Panc1 (cell line): ENCODE measurements at regions not wholly inside any gene's neighbourhood (a gene's known extent, or its start where the extent isn't known, plus 50 kb on each side); places are given as distances from the start of the nearest gene placed in this dataset.

Source experiments
- ATAC-seq: fragments of 200-7000 bp; cut with Tn5 transposase; 2 replicates; pipeline ENCODE4 v1.9.1; 2020; ENCODE audit warnings: mild to moderate bottlenecking, moderate library complexity
- BruUV-seq: library from RNA; stranded (reverse); fragments of 400-500 nt; replicated peaks from 2 replicates; lab custom pipeline; 2021; lab: Mats Ljungman, UMichigan
- CTCF ChIA-PET: fragments of 300-600 bp; sonication (Branson Sonifier 250); formaldehyde crosslinking; loops from one replicate; lab custom pipeline; 2022; ENCODE audit warnings: antibody characterized with exemption; lab: Charles Lee
- POLR2A ChIA-PET: fragments of 300-600 bp; sonication (Branson Sonifier 250); formaldehyde crosslinking; loops from one replicate; lab custom pipeline; 2022; ENCODE audit warnings: antibody characterized with exemption; lab: Charles Lee
- DNase-seq: peaks from one replicate; pipeline ENCODE4 v3.0.0-alpha.2; 2010; ENCODE audit warnings: low read depth, low spot score
- H3K27ac ChIP-seq: 2 replicates; pipeline ENCODE4 v1.5.1; 2011; ENCODE audit warnings: mild to moderate bottlenecking, low read length, inconsistent platforms
- H3K27me3 ChIP-seq: fragments of 200-500 bp; sonication (Bioruptor generic); 2 replicates; pipeline ENCODE4 v1.6.0; 2014; ENCODE audit warnings: low read length, inconsistent platforms; ENCODE audit not compliant: control insufficient read depth, insufficient read depth
- H3K36me3 ChIP-seq: fragments of 200-500 bp; sonication (Bioruptor generic); 2 replicates; pipeline ENCODE4 v1.5.1; 2014; ENCODE audit warnings: inconsistent platforms, mild to moderate bottlenecking, low read length, moderate library complexity; ENCODE audit not compliant: control insufficient read depth, insufficient read depth
- H3K4me1 ChIP-seq: 2 replicates; pipeline ENCODE4 v1.5.1; 2011; ENCODE audit warnings: inconsistent platforms, mild to moderate bottlenecking, low read length, moderate library complexity; ENCODE audit not compliant: control insufficient read depth, insufficient read depth
- H3K4me3 ChIP-seq, 2 experiments: 2 replicates each; pipeline ENCODE4 v1.5.1; 2011 to 2012; ENCODE audit warnings: low read depth in 2 of 2, low read length in 2 of 2, mild to moderate bottlenecking in 2 of 2, inconsistent platforms in 1 of 2, moderate library complexity in 1 of 2
- H3K9me3 ChIP-seq: fragments of 200-500 bp; sonication (Bioruptor generic); 2 replicates; pipeline ENCODE4 v1.5.1; 2014; ENCODE audit warnings: low read depth, mild to moderate bottlenecking, inconsistent platforms, low read length, moderate library complexity; ENCODE audit not compliant: control insufficient read depth, insufficient read depth
- CTCF ChIP-seq: fragments of 450-650 bp; IDR thresholded peaks from 2 replicates; pipeline ENCODE4 v1.5.1; 2017; ENCODE audit warnings: mild to moderate bottlenecking
- POLR2AphosphoS5 ChIP-seq: IDR thresholded peaks from 2 replicates; pipeline ENCODE4 v1.6.1; 2012; ENCODE audit warnings: mild to moderate bottlenecking, low read depth, low read length, moderate library complexity
- REST ChIP-seq, 2 experiments: IDR thresholded peaks; 2 replicates each; pipeline ENCODE4 v1.6.1; 2011 to 2012; ENCODE audit warnings: low read depth in 2 of 2, control low read depth in 1 of 2, low read length in 1 of 2, mild to moderate bottlenecking in 1 of 2, moderate library complexity in 1 of 2; ENCODE audit not compliant: insufficient read depth in 1 of 2
- SIN3A ChIP-seq: IDR thresholded peaks from 2 replicates; pipeline ENCODE4 v1.6.1; 2012; ENCODE audit warnings: low read depth, mild to moderate bottlenecking, low read length, moderate library complexity, borderline replicate concordance; ENCODE audit not compliant: insufficient read depth
- TCF7L2 ChIP-seq: IDR thresholded peaks from 2 replicates; pipeline ENCODE4 v1.6.1; 2011; ENCODE audit warnings: mild to moderate bottlenecking, low read depth, low read length, inconsistent platforms
- in situ Hi-C: cut with HindIII; loops from 2 replicates; pipeline ENCODE4 v1.10.0; 2016; ENCODE audit warnings: low sequenced_read_pairs, low pct_unique_long_range_greater_than_20kb
- intact Hi-C: fragments of 100-400 bp; cut with micrococcal nuclease; formaldehyde crosslinking; loops from one replicate; pipeline ENCODE4 v1.10.0; 2022; ENCODE audit not compliant: unreplicated experiment

GRCh38 chrX:20488473-20488872 is 221.8 kb upstream of the RPS6KA3 start:
- POLR2A ChIA-PET: no interaction called here
- BruUV-seq: no TSS peak
- in situ Hi-C loops: no loop called here

GRCh38 chrX:20487227-20487626 is 220.5 kb upstream of the RPS6KA3 start:
- no peaks in the 10 kb centered on the region for H3K36me3 ChIP-seq
- no peaks in the 10 kb centered on the region for H3K27me3 ChIP-seq
- DNase-seq (no peak), ATAC-seq (no peak)
- no peak overlapping the region for H3K4me3 ChIP-seq
- H3K4me1 ChIP-seq: no peaks in the 10 kb centered on the region
- POLR2A ChIA-PET: no interaction called here
- intact Hi-C loops (no loop called here), in situ Hi-C loops (no loop called here)
- H3K9me3 ChIP-seq: no peaks in the 10 kb centered on the region
- no peak for TF ChIP-seq POLR2AphosphoS5
- no peak for TF ChIP-seq TCF7L2
- TF ChIP-seq SIN3A: no peak
- no peak for TF ChIP-seq REST (IDR thresholded peaks at IDR 0.05; ENCODE audit: insufficient read depth in 1 of 2, low read depth in 2 of 2, low read length in 1 of 2)
- no peak for TF ChIP-seq CTCF
- CTCF ChIA-PET: no interaction called here
- no TSS peak for BruUV-seq
- no peak overlapping the region for H3K27ac ChIP-seq

More at GRCh38 chrX:20488473-20488872, 221.8 kb upstream of the RPS6KA3 start:
- Histone ChIP-seq H3K27ac (no peak overlapping the region), H3K36me3 (no peaks in the 10 kb centered on the region), H3K4me3 (no peak overlapping the region), H3K4me1 (no peaks in the 10 kb centered on the region), H3K27me3 (no peaks in the 10 kb centered on the region), H3K9me3 (no peaks in the 10 kb centered on the region)
- intact Hi-C loops: no loop called here
- no peak for DNase-seq
- no peak for ATAC-seq
- no peak for TF ChIP-seq SIN3A
- TF ChIP-seq TCF7L2: no peak
- TF ChIP-seq REST (IDR thresholded peaks at IDR 0.05; ENCODE audit: insufficient read depth in 1 of 2, low read depth in 2 of 2, low read length in 1 of 2): no peak
- TF ChIP-seq POLR2AphosphoS5: no peak
- CTCF ChIA-PET: no interaction called here
